Activated naive CD4-positive, alpha-beta T cell treated with anti-CD3 and anti-CD28 coated beads, Interleukin-2, amount 50 U/mL, for 72 hours (primary cell): ENCODE measurements at regions not wholly inside any gene's neighbourhood (a gene's known extent, or its start where the extent isn't known, plus 50 kb on each side); places are given as distances from the start of the nearest gene placed in this dataset.
"Not testable (repeated sequence)": the region's sequence is repeated elsewhere in the genome, so short reads cannot be mapped to it uniquely, and the experiment has no call there.

ENCODE experiments used
- ATAC-seq, 2 donors: fragments of 150-1000 bp; cut with Tn5 transposase; 2 replicates each; pipeline ENCODE4 v1.10.0; 2021; ENCODE audit warnings: mild to moderate bottlenecking in 2 of 2, moderate library complexity in 2 of 2
- DNase-seq, 2 donors: peaks; one replicate each; pipeline ENCODE4 v3.0.0; 2021 to 2022; ENCODE audit warnings: low spot score in 2 of 2
- H3K27ac Mint-ChIP-seq, 2 donors: one replicate each; pipeline ENCODE4 v1.8.0; 2022; ENCODE audit warnings: mild to moderate bottlenecking in 2 of 2, mixed read lengths in 2 of 2
- H3K36me3 Mint-ChIP-seq, 2 donors: one replicate each; pipeline ENCODE4 v1.8.0; 2022; ENCODE audit warnings: mixed read lengths in 2 of 2
- H3K9me3 Mint-ChIP-seq, 2 donors: one replicate each; pipeline ENCODE4 v1.8.0; 2022; ENCODE audit warnings: mixed read lengths in 2 of 2

- H3K36me3 Mint-ChIP-seq, result no peaks in the 10 kb centered on the region
- H3K9me3 Mint-ChIP-seq, result no peaks in the 10 kb centered on the region
- DNase-seq (peak in 1 of 2 donors; percentile 44), ATAC-seq (no peak)
- no peak overlapping the region for H3K27ac Mint-ChIP-seq
These were observed 50.2 kb upstream of the FGF3 start for GRCh38 chr11:69869311-69869939.

GRCh38 chr11:69870766-69871165 lies 51.5 kb upstream of the FGF3 start:
- DNase-seq (no peak), ATAC-seq (no peak)
- no peaks in the 10 kb centered on the region for H3K9me3 Mint-ChIP-seq
- no peak overlapping the region for H3K27ac Mint-ChIP-seq
- H3K36me3 Mint-ChIP-seq, result no peaks in the 10 kb centered on the region

GRCh38 chr11:69873166-69874077 lies 54.2 kb upstream of the FGF3 start:
- DNase-seq (no peak), ATAC-seq (no peak)
- no peak overlapping the region for H3K27ac Mint-ChIP-seq
- H3K36me3 Mint-ChIP-seq, result no peaks in the 10 kb centered on the region
- H3K9me3 Mint-ChIP-seq, result no peaks in the 10 kb centered on the region

- ATAC-seq (no peak), DNase-seq (peak in 1 of 2 donors; percentile 49)
- Mint-ChIP-seq H3K27ac (no peak overlapping the region), H3K9me3 (no peaks in the 10 kb centered on the region), H3K36me3 (no peaks in the 10 kb centered on the region)
These were observed 55.2 kb upstream of the FGF3 start for GRCh38 chr11:69874178-69874983.

- no peak for ATAC-seq
These were observed 55.9 kb upstream of the FGF3 start for GRCh38 chr11:69874984-69875624.

GRCh38 chr11:69876013-69876412 lies 56.8 kb upstream of the FGF3 start:
- ATAC-seq (no peak), DNase-seq (peak in 1 of 2 donors; percentile 18)
- Mint-ChIP-seq H3K27ac (no peak overlapping the region), H3K36me3 (no peaks in the 10 kb centered on the region), H3K9me3 (no peaks in the 10 kb centered on the region)

More at GRCh38 chr11:69874984-69875624, 55.9 kb upstream of the FGF3 start:
- Mint-ChIP-seq H3K9me3 (no peaks in the 10 kb centered on the region), H3K27ac (no peak overlapping the region), H3K36me3 (no peaks in the 10 kb centered on the region)
- DNase-seq, result peak in 1 of 2 donors; percentile 21

- no peaks in the 10 kb centered on the region for H3K36me3 Mint-ChIP-seq
These were observed 58.0 kb upstream of the FGF3 start for GRCh38 chr11:69877235-69877634.

GRCh38 chr11:69877704-69878103 lies 58.5 kb upstream of the FGF3 start:
- not testable (repeated sequence) for H3K36me3 Mint-ChIP-seq, H3K27ac Mint-ChIP-seq, ATAC-seq, H3K9me3 Mint-ChIP-seq
- DNase-seq, result peak in 1 of 2 donors; percentile 31

More at GRCh38 chr11:69877235-69877634, 58.0 kb upstream of the FGF3 start:
- no peaks in the 10 kb centered on the region for H3K9me3 Mint-ChIP-seq
- H3K27ac Mint-ChIP-seq, result no peak overlapping the region
- DNase-seq (peak in 1 of 2 donors; percentile 30), ATAC-seq (no peak)

GRCh38 chr11:69878144-69878883 lies 59.1 kb upstream of the FGF3 start:
- Mint-ChIP-seq H3K27ac (no peak overlapping the region), H3K36me3 (no peaks in the 10 kb centered on the region), H3K9me3 (no peaks in the 10 kb centered on the region)
- no peak for ATAC-seq
- DNase-seq, result peak in 1 of 2 donors; percentile 38

- Mint-ChIP-seq H3K9me3 (no peaks in the 10 kb centered on the region), H3K36me3 (no peaks in the 10 kb centered on the region), H3K27ac (no peak overlapping the region)
- ATAC-seq (no peak), DNase-seq (peak in 1 of 2 donors; percentile 28)
These were observed 59.9 kb upstream of the FGF3 start for GRCh38 chr11:69878927-69879728.

- H3K27ac Mint-ChIP-seq, result no peak overlapping the region
- peak in 1 of 2 donors; percentile 18 for DNase-seq
- no peaks in the 10 kb centered on the region for H3K36me3 Mint-ChIP-seq
- no peaks in the 10 kb centered on the region for H3K9me3 Mint-ChIP-seq
- ATAC-seq, result no peak
These were observed 60.5 kb upstream of the FGF3 start for GRCh38 chr11:69879729-69880005.

GRCh38 chr11:69880041-69880825 lies 61.0 kb upstream of the FGF3 start:
- Mint-ChIP-seq H3K36me3 (no peaks in the 10 kb centered on the region), H3K27ac (no peak overlapping the region), H3K9me3 (no peaks in the 10 kb centered on the region)
- peak in 1 of 2 donors; percentile 35 for DNase-seq
- no peak for ATAC-seq

GRCh38 chr11:69880826-69881445 lies 61.7 kb upstream of the FGF3 start:
- DNase-seq, result no peak
- no peak for ATAC-seq
- Mint-ChIP-seq H3K36me3 (no peaks in the 10 kb centered on the region), H3K27ac (no peak overlapping the region), H3K9me3 (no peaks in the 10 kb centered on the region)

- ATAC-seq, result no peak
These were observed 62.5 kb upstream of the FGF3 start for GRCh38 chr11:69881467-69882269.

More at GRCh38 chr11:69881467-69882269, 62.5 kb upstream of the FGF3 start:
- Mint-ChIP-seq H3K27ac (no peak overlapping the region), H3K36me3 (no peaks in the 10 kb centered on the region), H3K9me3 (no peaks in the 10 kb centered on the region)
- no peak for DNase-seq
